Stimulated activated naive CD8-positive, alpha-beta T cell treated with anti-CD3 and anti-CD28 coated beads, Interleukin-15, amount 100 ng/mL, for 72 hours (primary cell): ENCODE measurements at regions not wholly inside any gene's neighbourhood (a gene's known extent, or its start where the extent isn't known, plus 50 kb on each side); places are given as distances from the start of the nearest gene placed in this dataset.
"Not testable (repeated sequence)": the region's sequence is repeated elsewhere in the genome, so short reads cannot be mapped to it uniquely, and the experiment has no call there.

Experiments
- ATAC-seq: fragments of 150-1000 bp; cut with Tn5 transposase; 2 replicates; pipeline ENCODE4 v1.10.0; 2021; ENCODE audit warnings: mild to moderate bottlenecking, moderate library complexity
- DNase-seq, 2 donors: peaks; one replicate each; pipeline ENCODE4 v3.0.0; 2021 to 2022
- H3K27ac Mint-ChIP-seq, 2 donors: one replicate each; pipeline ENCODE4 v1.8.0; 2022; ENCODE audit warnings: mild to moderate bottlenecking in 2 of 2, mixed read lengths in 2 of 2, moderate library complexity in 2 of 2
- H3K27me3 Mint-ChIP-seq: one replicate; pipeline ENCODE4 v1.8.0; 2022; ENCODE audit warnings: mixed read lengths
- H3K4me1 Mint-ChIP-seq: one replicate; pipeline ENCODE4 v1.8.0; 2022; ENCODE audit warnings: mild to moderate bottlenecking, mixed read lengths
- H3K4me3 Mint-ChIP-seq, 2 donors: one replicate each; pipeline ENCODE4 v1.8.0; 2022; ENCODE audit warnings: mild to moderate bottlenecking in 2 of 2, mixed read lengths in 2 of 2, moderate library complexity in 1 of 2
- H3K9me3 Mint-ChIP-seq, 2 donors: one replicate each; pipeline ENCODE4 v1.8.0; 2022; ENCODE audit warnings: mixed read lengths in 2 of 2

DNA sequence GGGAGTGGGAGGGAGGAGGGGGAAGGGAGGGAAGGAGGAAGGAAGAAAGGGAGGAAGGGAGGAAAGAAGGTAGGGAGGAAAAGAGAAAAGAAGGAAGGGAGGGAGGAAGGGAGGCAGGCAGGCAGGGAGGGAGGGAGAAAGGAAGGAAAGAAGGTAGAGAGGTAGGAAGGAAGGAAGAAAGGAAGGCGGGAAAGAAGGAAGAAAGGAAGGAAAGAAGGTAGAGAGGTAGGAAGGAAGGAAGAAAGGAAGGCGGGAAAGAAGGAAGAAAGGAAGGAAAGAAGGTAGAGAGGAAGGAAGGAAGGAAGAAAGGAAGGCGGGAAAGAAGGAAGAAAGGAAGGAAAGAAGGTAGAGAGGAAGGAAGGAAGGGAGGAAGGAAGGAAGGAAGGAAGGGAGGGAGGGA is 840.3 kb upstream of the ROBO1 start:
- not testable (repeated sequence) for H3K27me3 Mint-ChIP-seq, H3K4me1 Mint-ChIP-seq, H3K27ac Mint-ChIP-seq, DNase-seq, H3K9me3 Mint-ChIP-seq, H3K4me3 Mint-ChIP-seq, ATAC-seq

DNA sequence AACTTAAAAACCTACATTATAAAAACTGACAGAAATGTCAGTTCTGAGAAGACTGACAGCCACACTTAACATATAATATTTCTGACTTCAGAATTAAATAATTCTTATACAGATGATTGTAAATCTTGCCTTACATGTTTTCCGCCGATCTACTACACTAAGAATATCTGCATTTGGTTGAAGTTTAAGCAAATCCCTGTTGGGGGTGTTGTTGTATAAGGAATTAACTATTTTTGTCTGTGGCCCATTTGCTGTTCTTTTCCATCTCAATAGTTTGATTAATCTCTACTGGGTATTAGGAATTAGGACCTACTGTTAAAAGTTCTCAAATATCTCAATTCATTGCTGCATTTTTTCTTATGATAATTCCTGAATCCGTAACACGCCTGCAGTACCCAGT is 838.3 kb upstream of the ROBO1 start:
- H3K27me3 Mint-ChIP-seq = no peaks in the 10 kb centered on the region
- DNase-seq (no peak), ATAC-seq (no peak)
- no peaks in the 10 kb centered on the region for H3K4me1 Mint-ChIP-seq
- H3K27ac Mint-ChIP-seq = no peak overlapping the region
- H3K4me3 Mint-ChIP-seq = no peak overlapping the region
- peaks cover 0 to 4% of the 10 kb centered on the region in 2 donors for H3K9me3 Mint-ChIP-seq

DNA sequence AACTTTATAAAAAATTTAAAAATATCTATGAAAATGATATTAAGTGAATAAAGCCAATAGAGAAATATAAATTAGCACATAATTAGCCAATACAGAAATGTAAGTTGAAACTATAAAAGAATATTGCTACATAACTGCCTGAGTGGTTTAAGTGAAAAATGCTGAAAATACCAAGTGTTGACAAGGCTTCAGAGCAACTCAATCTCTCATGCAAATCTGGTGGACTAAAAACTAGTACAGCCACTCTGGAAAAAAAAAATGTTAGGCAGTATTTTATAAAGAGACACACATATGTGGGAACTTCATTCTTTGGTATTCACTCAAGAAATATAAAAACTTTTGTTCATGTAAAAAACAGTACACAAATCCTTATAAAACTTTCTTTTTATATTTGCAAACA is 833.7 kb upstream of the ROBO1 start:
- no peaks in the 10 kb centered on the region for H3K4me1 Mint-ChIP-seq
- DNase-seq = no peak
- no peak overlapping the region for H3K27ac Mint-ChIP-seq
- no peaks in the 10 kb centered on the region for H3K27me3 Mint-ChIP-seq
- no peak overlapping the region for H3K4me3 Mint-ChIP-seq
- no peak for ATAC-seq
- H3K9me3 Mint-ChIP-seq = peaks cover 5 to 14% of the 10 kb centered on the region in 2 donors

DNA sequence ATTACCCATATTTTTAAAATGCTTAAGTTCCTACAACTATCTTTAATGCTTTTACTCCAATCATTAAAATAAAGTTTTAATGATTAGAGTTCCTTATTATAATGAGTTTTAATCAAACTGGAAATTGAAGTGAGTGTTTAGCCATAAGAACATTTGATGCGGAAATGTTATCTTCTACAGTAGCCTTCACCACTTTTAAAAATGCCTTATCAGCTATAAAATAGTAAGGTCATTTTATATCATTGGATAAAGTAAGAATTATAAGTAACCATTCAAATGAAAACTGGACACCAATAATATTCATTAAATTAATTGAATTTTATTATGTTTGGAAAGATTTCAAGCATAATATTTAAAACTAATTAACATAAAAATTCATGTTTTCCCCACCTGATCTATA is 825.0 kb upstream of the ROBO1 start:
- no peaks in the 10 kb centered on the region for H3K4me1 Mint-ChIP-seq
- no peaks in the 10 kb centered on the region for H3K27me3 Mint-ChIP-seq

DNA sequence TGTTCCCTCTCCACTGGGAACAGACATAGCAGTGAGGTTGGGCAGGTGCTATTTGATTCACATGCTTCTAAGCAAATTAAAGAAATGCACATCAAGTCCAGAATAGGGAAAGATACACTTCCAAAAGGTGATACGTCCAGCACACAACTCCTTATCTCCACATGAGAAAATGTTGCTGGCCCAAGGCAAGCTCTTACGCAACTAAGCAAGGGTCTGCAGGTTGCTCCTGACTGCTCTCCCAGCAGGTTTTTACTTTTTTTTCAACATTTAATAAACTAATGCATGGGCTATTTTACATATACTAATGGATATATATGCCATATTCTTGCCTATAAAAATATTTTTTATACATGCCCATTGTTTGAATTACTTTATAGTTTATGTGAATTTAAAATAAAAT is 818.5 kb upstream of the ROBO1 start:
- no peak overlapping the region for H3K27ac Mint-ChIP-seq

More for the DNA sequence above, 825.0 kb upstream of the ROBO1 start:
- no peak overlapping the region for H3K4me3 Mint-ChIP-seq
- DNase-seq = no peak
- H3K27ac Mint-ChIP-seq = no peak overlapping the region
- ATAC-seq = no peak
- peaks cover 11 to 13% of the 10 kb centered on the region in 2 donors for H3K9me3 Mint-ChIP-seq

DNA sequence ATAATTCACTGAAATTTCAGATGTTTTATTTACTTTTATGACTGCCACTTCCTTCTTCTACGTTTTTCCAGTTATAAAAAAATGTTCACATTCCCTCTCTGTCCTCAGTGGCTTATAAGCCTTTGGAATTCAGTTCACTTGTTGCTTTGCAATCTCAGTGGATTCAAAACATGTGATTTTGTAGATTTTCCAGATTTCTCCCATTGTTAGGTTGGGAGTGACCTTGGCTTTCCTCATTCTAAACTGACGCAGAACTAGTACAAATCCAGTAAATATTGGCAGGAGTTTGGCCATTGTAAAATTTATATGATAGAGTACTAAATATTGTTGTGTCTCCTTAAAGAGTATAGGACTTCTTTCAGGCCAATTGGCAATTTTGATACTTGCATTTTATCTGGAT is 812.3 kb upstream of the ROBO1 start:
- no peak overlapping the region for H3K4me3 Mint-ChIP-seq
- H3K27ac Mint-ChIP-seq = no peak overlapping the region
- peaks cover 8 to 9% of the 10 kb centered on the region in 2 donors for H3K9me3 Mint-ChIP-seq
- H3K4me1 Mint-ChIP-seq = no peaks in the 10 kb centered on the region
- ATAC-seq (no peak), DNase-seq (no peak)
- no peaks in the 10 kb centered on the region for H3K27me3 Mint-ChIP-seq

More for the DNA sequence above, 818.5 kb upstream of the ROBO1 start:
- Mint-ChIP-seq H3K9me3 (no peaks in the 10 kb centered on the region), H3K27me3 (no peaks in the 10 kb centered on the region), H3K4me1 (no peaks in the 10 kb centered on the region), H3K4me3 (no peak overlapping the region)
- DNase-seq (no peak), ATAC-seq (no peak)

DNA sequence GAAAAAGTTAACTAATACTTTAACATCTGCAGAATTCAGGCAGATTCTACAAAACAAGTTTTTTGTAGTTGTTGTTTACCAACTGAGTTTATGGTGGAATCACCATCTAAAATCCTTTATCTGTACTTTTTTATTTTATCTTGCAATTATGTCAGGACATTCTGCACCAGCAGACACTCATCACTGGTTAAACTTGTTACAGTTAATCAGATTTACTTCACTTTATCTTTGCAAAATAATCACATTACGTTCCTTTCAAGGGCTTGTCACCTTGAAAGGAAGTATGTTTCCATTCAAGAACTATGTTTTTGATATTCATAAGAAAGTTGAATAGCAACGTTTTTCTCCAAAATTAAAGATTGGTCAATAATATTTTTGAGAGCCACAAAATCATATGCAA is 796.6 kb upstream of the ROBO1 start:
- DNase-seq (no peak), ATAC-seq (no peak)
- H3K4me1 Mint-ChIP-seq = no peaks in the 10 kb centered on the region
- peaks cover 6 to 10% of the 10 kb centered on the region in 2 donors for H3K9me3 Mint-ChIP-seq
- H3K27ac Mint-ChIP-seq = no peak overlapping the region
- no peaks in the 10 kb centered on the region for H3K27me3 Mint-ChIP-seq
- H3K4me3 Mint-ChIP-seq = no peak overlapping the region

DNA sequence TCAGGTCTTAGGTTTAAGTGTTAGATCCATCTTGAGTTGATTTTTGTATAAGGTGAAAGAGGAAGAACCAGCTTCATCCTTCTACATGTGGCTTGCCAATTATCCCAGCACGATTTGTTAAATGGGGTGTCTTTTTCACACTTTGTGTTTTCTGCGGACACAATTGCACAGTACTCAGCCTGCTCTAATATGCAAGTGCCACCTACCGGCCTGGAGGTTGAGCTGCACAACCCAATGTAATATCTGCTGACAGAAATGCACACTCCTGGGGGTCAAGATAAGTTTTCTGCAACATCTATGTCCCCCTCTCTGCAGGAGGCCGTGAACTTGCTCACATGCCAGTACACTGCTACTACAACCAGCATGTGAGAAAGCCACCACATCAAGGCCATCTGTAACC is 791.9 kb upstream of the ROBO1 start:
- Mint-ChIP-seq H3K4me3 (no peak overlapping the region), H3K4me1 (no peaks in the 10 kb centered on the region), H3K9me3 (peaks cover 4 to 14% of the 10 kb centered on the region in 2 donors), H3K27me3 (no peaks in the 10 kb centered on the region), H3K27ac (no peak overlapping the region)
- DNase-seq (no peak), ATAC-seq (no peak)

DNA sequence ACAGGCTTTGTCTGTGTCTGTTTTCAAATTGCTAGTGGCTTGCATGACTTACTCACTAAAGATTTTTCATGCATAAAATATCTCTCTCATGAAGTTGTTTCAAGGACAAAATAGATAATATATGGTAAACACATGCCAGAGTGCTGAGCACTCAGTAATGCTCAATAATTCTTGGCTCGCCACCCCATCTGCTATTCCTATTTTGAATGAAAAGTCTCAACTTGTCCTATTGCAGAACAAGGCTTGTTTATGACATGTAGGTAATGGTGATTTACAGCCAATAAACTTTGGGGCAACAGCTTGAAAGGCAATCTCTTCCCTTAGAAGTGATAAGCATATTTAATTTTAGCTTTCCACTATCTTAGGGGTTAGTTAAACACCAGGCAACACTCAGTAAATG is 789.0 kb upstream of the ROBO1 start:
- DNase-seq (no peak), ATAC-seq (no peak)
- H3K27ac Mint-ChIP-seq = no peak overlapping the region

DNA sequence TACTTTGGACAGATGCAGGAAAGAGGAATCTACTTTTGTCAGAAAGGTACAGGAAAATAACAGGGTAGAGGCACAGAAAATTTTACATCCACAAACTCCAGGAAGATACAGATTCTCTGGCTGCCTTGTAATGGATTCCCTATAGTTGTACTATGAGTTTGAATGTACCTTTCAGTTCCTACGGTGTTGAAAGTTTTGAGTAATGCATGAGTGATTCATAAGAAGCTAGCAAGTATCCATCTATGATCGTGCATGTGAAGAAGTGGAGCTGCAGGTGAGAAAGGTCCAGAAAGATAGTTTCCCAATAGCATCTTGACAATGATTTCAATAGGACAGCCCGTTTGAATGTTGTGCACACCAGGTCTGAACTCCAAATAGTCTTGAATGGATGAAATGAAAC is 786.5 kb upstream of the ROBO1 start:
- Mint-ChIP-seq H3K4me3 (no peak overlapping the region), H3K9me3 (peaks cover 11 to 25% of the 10 kb centered on the region in 2 donors), H3K27me3 (no peaks in the 10 kb centered on the region), H3K4me1 (no peaks in the 10 kb centered on the region), H3K27ac (no peak overlapping the region)
- DNase-seq = no peak
- no peak for ATAC-seq

More for the DNA sequence above, 789.0 kb upstream of the ROBO1 start:
- H3K9me3 Mint-ChIP-seq = peaks cover 7 to 21% of the 10 kb centered on the region in 2 donors
- H3K4me1 Mint-ChIP-seq = no peaks in the 10 kb centered on the region
- no peak overlapping the region for H3K4me3 Mint-ChIP-seq
- no peaks in the 10 kb centered on the region for H3K27me3 Mint-ChIP-seq

DNA sequence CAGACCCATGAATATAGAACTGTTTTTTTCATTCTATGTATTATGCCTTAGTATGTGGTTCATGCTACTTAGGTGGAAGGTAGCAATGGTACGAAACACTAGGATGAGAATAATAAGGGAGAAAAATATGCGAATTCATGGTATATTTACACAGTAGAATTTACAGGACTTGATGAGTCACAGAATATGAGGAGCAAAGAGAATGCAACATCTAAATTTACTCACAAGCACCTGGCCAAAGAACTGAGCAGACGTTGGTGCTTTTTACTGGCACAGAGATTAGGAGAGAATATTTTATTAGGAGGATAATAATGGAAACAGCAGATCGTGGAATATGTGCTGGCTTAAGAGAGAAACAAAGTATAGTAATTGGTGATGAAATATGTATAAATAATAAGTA is 785.4 kb upstream of the ROBO1 start:
- H3K4me3 Mint-ChIP-seq = no peak overlapping the region
- H3K27ac Mint-ChIP-seq = no peak overlapping the region
- no peak for ATAC-seq
- peaks cover 11 to 14% of the 10 kb centered on the region in 2 donors for H3K9me3 Mint-ChIP-seq
- no peaks in the 10 kb centered on the region for H3K4me1 Mint-ChIP-seq
- no peaks in the 10 kb centered on the region for H3K27me3 Mint-ChIP-seq
- no peak for DNase-seq

DNA sequence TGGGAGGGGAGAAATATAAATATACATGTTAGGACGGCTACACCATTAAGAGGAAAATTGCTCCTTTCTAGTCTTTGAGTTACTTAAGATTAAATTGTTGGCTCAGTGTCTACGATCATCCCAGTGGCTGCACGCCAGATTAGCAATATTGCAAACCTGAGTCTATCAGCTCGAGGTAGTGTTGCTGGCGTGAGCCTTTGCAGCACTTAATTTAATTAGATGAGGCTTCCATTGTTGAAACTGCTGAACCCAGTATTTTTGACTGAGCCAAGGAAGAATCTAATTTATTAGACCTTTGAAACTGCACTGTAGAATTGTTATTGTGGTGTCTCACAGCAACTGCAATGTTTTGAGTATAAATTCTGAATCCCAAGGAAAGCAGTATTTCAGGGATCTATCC is 782.4 kb upstream of the ROBO1 start:
- DNase-seq (no peak), ATAC-seq (no peak)
- Mint-ChIP-seq H3K4me3 (no peak overlapping the region), H3K27me3 (no peaks in the 10 kb centered on the region), H3K9me3 (peaks cover 7 to 14% of the 10 kb centered on the region in 2 donors), H3K27ac (no peak overlapping the region), H3K4me1 (no peaks in the 10 kb centered on the region)

DNA sequence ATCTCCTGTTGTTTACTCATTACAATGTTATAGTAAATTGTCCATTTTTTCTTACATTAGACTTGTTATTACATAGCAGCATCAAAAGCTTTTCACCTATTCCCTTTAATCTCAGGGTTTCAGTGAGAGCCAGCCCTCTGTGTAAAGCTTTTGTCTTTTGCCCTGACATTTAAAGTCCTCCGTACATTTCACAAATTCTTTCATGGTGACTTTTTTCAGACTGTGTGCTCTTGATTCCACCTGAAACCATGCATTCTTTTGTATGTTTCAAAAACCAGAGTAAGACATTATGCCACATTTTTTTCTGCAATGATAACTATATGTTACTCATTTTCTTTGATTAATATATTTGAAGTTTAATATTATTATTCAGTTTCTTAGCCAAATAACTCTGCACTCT is 781.4 kb upstream of the ROBO1 start:
- no peak for ATAC-seq
- no peak overlapping the region for H3K4me3 Mint-ChIP-seq
- peaks cover 12% of the 10 kb centered on the region in 2 donors for H3K9me3 Mint-ChIP-seq
- H3K4me1 Mint-ChIP-seq = no peaks in the 10 kb centered on the region
- H3K27me3 Mint-ChIP-seq = no peaks in the 10 kb centered on the region
- no peak for DNase-seq
- H3K27ac Mint-ChIP-seq = no peak overlapping the region

DNA sequence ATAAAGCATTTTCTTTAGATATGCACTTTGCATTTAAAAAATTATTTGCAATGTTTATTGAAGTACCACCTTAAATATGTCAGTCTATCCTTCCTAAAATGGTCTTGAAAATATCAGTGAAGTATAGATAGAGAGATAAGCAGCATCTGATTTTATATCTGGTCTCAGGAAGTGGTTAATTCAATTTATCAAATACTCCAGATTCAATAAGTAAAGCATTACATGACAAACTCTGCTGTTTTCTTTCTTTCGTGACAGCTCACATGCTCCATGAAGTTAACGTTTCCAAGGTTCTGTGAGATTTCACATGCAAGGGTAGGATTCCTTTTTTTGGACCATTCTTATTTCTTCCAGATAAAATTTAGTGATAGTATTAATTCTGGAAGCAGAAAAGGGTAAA is 775.4 kb upstream of the ROBO1 start:
- Mint-ChIP-seq H3K27me3 (no peaks in the 10 kb centered on the region), H3K4me1 (no peaks in the 10 kb centered on the region), H3K9me3 (peaks cover 0 to 5% of the 10 kb centered on the region in 2 donors), H3K4me3 (no peak overlapping the region), H3K27ac (no peak overlapping the region)
- no peak for ATAC-seq
- no peak for DNase-seq

DNA sequence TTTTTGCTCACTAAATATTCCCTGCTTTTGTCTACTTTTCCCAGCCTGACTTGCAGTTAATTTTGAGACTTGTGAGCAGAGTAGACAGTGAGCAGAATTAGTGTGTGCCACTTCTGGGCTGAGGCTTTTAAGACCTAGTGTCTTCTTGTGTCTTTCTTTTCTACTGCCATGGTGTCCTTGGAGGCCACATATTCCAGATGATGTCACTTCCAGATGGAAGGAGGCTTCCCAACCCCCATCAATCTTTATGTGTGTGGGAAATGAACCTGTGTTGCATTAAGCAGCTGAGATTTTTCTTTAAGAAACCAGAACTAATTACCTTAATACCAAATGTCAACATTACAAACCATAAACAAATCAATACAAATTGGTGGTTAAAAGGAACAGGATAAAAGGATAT is 774.7 kb upstream of the ROBO1 start:
- Mint-ChIP-seq H3K4me3 (no peak overlapping the region), H3K27me3 (no peaks in the 10 kb centered on the region), H3K27ac (no peak overlapping the region), H3K9me3 (peaks cover 0 to 5% of the 10 kb centered on the region in 2 donors), H3K4me1 (no peaks in the 10 kb centered on the region)
- no peak for DNase-seq
- no peak for ATAC-seq

DNA sequence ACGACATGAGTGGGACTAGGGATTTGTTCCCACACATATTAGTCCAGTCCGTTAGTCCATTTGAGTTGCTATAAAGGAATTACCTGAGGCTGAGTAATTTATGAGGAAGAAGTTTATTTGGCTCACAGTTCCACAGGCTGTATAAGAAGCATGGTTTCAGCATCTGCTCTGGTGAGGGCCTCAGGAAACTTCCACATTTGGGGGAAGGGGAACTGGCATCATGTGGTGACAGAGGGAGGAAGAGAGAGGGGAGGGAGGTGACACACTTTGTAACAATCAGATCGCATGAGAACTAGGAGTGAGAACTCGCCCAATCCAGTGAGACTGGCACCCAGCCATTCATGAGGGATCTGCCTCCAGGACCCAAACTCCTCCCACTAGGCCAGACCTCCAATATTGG is 769.9 kb upstream of the ROBO1 start:
- H3K4me3 Mint-ChIP-seq = no peak overlapping the region
- no peaks in the 10 kb centered on the region for H3K27me3 Mint-ChIP-seq
- H3K4me1 Mint-ChIP-seq = no peaks in the 10 kb centered on the region
- no peak overlapping the region for H3K27ac Mint-ChIP-seq
- no peak for DNase-seq
- ATAC-seq = no peak
- H3K9me3 Mint-ChIP-seq = peaks cover 0 to 4% of the 10 kb centered on the region in 2 donors

DNA sequence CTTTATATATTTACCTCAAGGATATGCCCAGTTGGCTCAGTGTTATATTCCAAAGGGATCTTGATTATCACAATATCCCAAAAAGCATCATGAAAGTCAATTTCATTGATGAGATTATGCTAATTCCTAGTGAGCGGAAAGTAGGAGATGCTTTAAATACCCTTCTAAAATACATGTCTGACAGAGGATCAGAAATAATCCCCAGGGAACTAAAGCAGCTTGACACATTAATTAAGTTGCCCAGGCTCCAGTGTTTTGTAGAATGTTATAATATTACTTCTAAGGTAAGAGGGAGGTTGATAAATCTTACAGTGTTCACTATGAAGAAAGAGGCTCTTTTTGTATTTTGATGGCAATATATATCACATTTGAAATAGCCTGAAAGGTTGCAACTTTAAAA is 767.5 kb upstream of the ROBO1 start:
- H3K4me3 Mint-ChIP-seq = no peak overlapping the region
- DNase-seq (no peak), ATAC-seq (no peak)
- no peak overlapping the region for H3K27ac Mint-ChIP-seq
- H3K9me3 Mint-ChIP-seq = peaks cover 2 to 4% of the 10 kb centered on the region in 2 donors
- H3K4me1 Mint-ChIP-seq = no peaks in the 10 kb centered on the region
- no peaks in the 10 kb centered on the region for H3K27me3 Mint-ChIP-seq
